Activated T-cell treated with anti-CD3 and anti-CD28 coated beads, Interleukin-2, amount 50 U/mL, for 4 hours (primary cell): ENCODE measurements at regions not wholly inside any gene's neighbourhood (a gene's known extent, or its start where the extent isn't known, plus 50 kb on each side); places are given as distances from the start of the nearest gene placed in this dataset.

Experiments used
- ATAC-seq, 2 donors: fragments of 200-7000 bp; cut with Tn5 transposase; one replicate each; pipeline ENCODE4 v1.10.0; 2021
- DNase-seq: peaks from one replicate; pipeline ENCODE4 v3.0.0-alpha.2; 2020
- H3K27me3 Mint-ChIP-seq: one replicate; pipeline ENCODE4 v1.8.0; 2021; ENCODE audit warnings: low read depth, mixed read lengths
- H3K36me3 Mint-ChIP-seq: one replicate; pipeline ENCODE4 v1.8.0; 2022; ENCODE audit warnings: mixed read lengths; ENCODE audit not compliant: insufficient read depth
- H3K4me1 Mint-ChIP-seq: one replicate; pipeline ENCODE4 v1.8.0; 2021; ENCODE audit warnings: low read depth, mixed read lengths
- H3K4me3 Mint-ChIP-seq: one replicate; pipeline ENCODE4 v1.8.0; 2021; ENCODE audit warnings: mild to moderate bottlenecking, moderate library complexity, mixed read lengths
- H3K9me3 Mint-ChIP-seq: one replicate; pipeline ENCODE4 v1.8.0; 2021; ENCODE audit warnings: mixed read lengths

DNA sequence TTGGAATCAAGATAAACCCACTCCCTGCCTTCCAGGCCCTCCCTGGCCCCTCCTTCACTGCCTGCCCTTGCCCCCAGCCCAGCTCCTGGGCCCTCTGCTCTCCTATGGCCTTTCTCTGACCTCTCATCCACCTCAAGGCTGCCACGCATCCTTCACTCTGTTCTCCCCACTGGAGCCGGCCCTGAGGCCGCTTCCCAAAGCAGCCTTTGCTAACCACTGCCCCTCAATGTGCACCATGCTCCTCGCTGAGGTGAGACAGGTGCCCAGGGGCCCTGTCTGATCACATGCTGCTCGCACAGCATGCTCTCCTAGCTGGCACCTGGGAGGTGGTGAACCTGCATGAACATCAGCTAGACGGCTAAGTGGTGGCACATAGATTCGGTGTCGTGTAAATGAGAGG is 138.5 kb upstream of the RET start:
- Mint-ChIP-seq H3K4me3 (no peak overlapping the region), H3K27me3 (peaks cover 19% of the 10 kb centered on the region), H3K9me3 (no peaks in the 10 kb centered on the region), H3K4me1 (peaks cover 6% of the 10 kb centered on the region), H3K36me3 (no peaks in the 10 kb centered on the region)
- ATAC-seq (no peak), DNase-seq (no peak)

DNA sequence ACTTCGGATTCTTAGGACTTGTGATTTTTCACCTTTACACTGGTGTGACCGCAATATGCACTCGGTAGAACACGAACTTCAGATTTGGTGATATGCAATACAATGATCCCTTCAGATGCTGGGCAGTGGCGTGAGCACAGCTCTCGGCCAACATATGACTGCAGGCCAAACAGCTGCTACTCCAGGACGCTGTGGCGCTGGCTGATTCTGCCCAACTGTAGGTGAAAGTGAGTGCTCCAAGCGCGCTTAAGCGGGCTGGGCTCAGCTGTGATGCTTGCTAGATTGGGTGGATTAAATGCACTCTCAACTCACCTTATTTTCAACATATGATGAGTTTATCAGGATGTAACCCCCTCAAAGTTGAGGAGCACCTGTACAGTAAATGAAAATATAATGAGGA is 137.6 kb upstream of the RET start:
- Mint-ChIP-seq H3K4me1 (peaks cover 3% of the 10 kb centered on the region), H3K27me3 (peaks cover 11% of the 10 kb centered on the region), H3K4me3 (no peak overlapping the region), H3K36me3 (no peaks in the 10 kb centered on the region), H3K9me3 (no peaks in the 10 kb centered on the region)
- DNase-seq (no peak), ATAC-seq (no peak)

DNA sequence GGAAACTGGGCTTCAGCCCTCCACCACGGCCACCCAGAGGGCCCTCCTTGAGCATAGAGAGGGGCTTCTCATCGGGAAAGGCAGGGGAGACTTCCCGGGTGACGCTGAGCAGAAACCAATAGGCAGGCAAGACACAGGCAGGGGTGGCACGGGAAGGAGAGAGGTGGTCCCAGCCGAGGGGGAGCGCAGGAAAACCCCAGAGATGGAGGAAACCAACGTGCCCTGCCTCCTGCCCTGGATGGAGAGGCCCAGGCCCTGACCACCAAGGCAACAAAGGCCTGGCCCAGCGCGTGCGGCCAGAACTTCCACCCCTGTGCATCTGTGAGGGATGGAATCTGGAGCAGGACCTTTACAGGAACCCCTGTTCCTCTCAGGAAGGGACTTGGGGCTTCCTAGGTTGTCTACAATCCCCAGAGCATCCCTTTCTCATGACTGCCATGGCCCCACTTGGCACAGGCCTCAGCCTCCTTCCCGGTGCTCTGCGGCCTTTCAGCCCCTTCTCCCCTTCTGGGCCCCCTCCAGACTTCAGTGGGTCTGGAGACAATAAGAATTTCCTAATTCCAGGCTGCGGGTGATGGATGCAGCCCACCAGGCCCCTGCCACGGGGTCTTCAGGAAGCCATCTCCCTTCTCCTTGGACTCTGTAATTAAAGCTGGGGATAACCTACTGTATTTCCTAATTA is 137.0 kb upstream of the RET start:
- H3K27me3 Mint-ChIP-seq, result peaks cover 6% of the 10 kb centered on the region
- no peaks in the 10 kb centered on the region for H3K9me3 Mint-ChIP-seq
- no peaks in the 10 kb centered on the region for H3K36me3 Mint-ChIP-seq
- no peak overlapping the region for H3K4me3 Mint-ChIP-seq
- ATAC-seq, result no peak
- H3K4me1 Mint-ChIP-seq, result no peaks in the 10 kb centered on the region
- DNase-seq, result no peak

DNA sequence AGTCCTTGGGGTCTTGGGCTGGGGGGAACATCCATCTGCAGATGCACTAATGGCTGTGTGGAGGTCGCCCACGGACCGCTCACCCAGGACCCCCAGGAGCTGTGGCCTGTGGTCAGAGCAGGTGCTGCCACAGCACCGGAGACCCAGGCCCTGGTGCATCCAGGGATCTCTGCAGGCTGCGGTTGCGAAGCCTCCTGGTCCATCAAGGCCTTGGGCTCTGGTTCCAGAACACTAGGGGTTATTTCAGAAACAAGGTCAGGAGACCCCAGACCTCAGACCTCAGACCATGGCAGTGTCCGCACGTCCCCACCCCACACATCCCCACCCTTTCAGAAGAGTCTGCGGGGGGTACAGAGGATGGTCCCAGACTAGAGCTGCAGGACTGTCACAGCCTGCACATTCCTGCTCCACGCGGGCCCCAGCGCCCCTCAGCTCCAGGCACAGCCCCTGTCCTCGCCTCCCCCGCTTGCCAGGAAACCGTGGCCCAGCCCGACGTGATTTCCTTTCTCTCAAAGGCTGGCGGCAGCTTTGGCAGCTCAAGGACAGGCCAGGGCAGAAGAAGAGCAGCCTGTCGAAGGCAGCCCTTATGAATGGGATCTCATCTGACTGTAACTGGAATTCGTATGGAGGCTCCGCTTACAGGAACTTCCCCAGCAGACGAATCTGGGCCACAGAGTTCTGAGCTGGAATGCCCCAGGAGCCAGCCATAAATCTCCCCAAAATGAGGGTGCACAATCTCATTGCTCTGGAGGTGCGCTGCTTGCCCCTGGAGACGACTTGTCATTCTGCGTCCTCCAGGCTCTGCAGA is 136.2 kb upstream of the RET start:
- no peaks in the 10 kb centered on the region for H3K4me1 Mint-ChIP-seq
- DNase-seq (no peak), ATAC-seq (no peak)
- no peak overlapping the region for H3K4me3 Mint-ChIP-seq
- H3K27me3 Mint-ChIP-seq, result peaks cover 6% of the 10 kb centered on the region
- no peaks in the 10 kb centered on the region for H3K9me3 Mint-ChIP-seq
- H3K36me3 Mint-ChIP-seq, result no peaks in the 10 kb centered on the region

DNA sequence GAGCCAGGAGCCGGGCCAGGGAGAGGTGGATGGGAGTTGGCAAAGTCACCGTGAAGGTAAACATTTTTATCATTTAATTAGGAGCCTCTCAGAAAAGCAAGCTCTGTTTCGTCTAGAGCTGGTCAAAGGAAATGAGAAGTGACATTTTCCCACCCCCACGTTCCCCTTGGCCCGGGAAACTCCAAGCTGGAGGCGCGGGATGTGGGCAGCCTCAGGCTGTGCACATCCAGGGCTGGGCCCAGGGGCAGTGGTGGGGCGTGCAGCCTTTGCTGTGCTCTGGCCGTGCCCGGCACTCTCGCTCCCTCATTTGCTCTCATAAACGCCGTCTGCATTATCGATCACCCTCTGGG is 135.6 kb upstream of the RET start:
- DNase-seq (no peak), ATAC-seq (no peak)
- no peaks in the 10 kb centered on the region for H3K36me3 Mint-ChIP-seq

DNA sequence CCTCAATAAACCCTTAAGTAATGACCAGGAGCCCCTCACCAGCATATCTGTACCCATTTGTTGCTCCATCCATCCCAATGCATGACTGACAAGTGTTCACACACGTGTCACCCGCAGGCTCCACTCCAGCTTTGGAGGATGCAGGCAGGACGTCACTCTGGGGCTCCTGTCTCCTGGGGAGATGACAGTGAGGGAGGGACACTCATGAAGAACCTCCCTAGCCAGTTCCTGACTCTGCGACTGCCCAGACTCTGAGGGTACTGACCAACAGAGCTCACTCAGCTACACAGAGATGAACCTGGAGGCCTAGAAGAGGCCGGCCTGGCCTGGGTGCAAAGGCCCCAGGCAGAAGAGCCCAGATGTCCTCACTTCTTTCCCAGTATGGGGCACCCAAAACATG is 135.1 kb upstream of the RET start:
- H3K27me3 Mint-ChIP-seq, result no peaks in the 10 kb centered on the region

More for the DNA sequence above, 135.6 kb upstream of the RET start:
- Mint-ChIP-seq H3K4me3 (no peak overlapping the region), H3K9me3 (no peaks in the 10 kb centered on the region), H3K27me3 (peaks cover 4% of the 10 kb centered on the region), H3K4me1 (no peaks in the 10 kb centered on the region)

DNA sequence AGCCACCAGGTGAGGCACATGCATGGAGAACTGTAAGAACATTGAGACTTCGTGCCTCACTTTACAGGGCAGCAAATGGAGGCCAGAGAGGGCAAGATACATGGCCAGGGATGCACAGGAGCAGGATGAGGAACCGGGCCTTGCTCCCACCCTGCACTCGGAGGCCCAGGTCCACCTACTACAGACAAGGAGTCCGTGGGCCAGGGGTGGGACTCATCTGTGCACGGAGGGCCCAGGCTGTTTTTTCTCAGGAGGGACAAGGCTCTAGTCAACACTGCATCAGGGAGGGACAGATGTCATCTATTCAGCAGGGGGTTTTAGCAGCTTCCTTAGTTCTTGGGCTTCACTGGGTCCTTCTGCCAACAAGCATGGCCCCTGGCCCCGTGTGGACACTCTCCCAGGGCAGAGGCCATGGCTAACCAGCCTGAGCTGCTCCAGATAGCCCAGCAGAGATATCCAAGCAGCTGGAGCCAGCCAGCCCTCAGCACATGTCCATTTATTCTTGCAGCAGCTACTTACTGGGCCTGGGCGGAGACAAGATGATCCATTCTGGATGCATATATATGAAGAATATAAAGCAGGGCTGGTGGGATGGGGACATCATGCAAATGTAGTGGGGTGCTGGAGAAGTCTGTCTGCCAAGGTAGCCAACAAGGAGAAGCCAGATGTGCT is 134.5 kb upstream of the RET start:
- Mint-ChIP-seq H3K4me3 (no peak overlapping the region), H3K9me3 (no peaks in the 10 kb centered on the region), H3K27me3 (no peaks in the 10 kb centered on the region), H3K36me3 (no peaks in the 10 kb centered on the region), H3K4me1 (no peaks in the 10 kb centered on the region)
- no peak for DNase-seq
- ATAC-seq, result no peak

More for the DNA sequence above, 135.1 kb upstream of the RET start:
- Mint-ChIP-seq H3K36me3 (no peaks in the 10 kb centered on the region), H3K4me3 (no peak overlapping the region), H3K4me1 (no peaks in the 10 kb centered on the region), H3K9me3 (no peaks in the 10 kb centered on the region)
- no peak for DNase-seq
- no peak for ATAC-seq

DNA sequence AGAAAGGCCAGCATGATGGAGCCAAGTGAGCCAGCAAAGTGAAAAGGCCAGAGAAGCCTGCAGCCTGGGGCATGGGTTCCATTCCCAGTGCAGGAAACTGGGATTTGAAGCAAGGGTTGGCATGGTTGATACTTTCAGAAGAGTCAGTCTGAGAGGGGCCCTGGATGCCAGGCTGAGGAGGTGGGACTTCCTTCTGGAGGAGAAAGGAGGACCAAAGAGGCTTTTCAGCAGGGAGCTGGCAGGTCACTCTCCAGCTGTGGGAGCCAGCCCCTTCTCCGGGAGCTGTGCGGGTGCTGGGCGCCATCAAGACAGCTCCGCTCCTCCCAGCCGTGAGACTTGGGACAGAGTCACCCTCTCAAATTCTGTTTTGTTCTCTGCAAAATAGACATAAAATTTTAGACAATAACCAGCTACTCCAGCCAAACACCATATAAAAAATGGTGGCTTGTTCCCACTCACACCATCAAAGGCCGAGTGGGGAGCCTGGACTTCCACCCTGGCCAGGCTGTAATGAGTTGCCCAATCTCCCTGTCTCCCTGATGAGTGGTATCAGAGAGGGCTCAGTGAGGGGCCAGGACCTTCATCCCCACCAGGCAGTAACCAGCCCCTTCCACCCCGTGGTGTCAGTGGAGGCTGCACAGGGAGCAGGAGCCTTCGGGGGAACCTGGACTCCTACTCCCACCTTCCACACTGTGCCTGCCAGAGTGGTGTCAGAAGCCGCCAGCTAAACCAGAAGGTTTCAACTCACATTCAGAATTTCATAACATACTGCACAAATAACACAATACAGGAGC is 133.6 kb upstream of the RET start:
- no peaks in the 10 kb centered on the region for H3K9me3 Mint-ChIP-seq
- H3K4me1 Mint-ChIP-seq, result no peaks in the 10 kb centered on the region
- DNase-seq, result no peak
- no peaks in the 10 kb centered on the region for H3K36me3 Mint-ChIP-seq
- H3K27me3 Mint-ChIP-seq, result no peaks in the 10 kb centered on the region
- H3K4me3 Mint-ChIP-seq, result no peak overlapping the region
- ATAC-seq, result no peak

DNA sequence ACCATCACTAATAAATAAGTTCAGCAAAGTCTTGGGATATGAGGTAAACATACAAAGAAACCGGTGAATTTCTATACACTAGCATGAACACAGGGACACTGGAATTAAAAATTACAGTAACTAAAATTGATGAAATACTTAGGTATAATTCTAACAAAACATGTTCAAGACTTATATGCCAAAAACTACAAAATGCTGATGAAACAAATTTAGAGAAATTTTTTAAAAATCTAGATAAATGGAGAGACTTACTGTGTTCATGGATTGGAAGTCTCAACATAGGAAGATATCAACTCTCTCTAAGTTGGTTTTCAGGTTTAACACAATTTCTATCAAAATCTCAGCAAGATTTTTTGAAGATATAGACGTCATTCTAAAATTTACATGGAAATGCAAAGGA is 128.8 kb upstream of the RET start:
- H3K4me3 Mint-ChIP-seq, result no peak overlapping the region
- H3K27me3 Mint-ChIP-seq, result peaks cover 7% of the 10 kb centered on the region
- DNase-seq (no peak), ATAC-seq (no peak)
- no peaks in the 10 kb centered on the region for H3K36me3 Mint-ChIP-seq
- H3K9me3 Mint-ChIP-seq, result no peaks in the 10 kb centered on the region
- no peaks in the 10 kb centered on the region for H3K4me1 Mint-ChIP-seq

DNA sequence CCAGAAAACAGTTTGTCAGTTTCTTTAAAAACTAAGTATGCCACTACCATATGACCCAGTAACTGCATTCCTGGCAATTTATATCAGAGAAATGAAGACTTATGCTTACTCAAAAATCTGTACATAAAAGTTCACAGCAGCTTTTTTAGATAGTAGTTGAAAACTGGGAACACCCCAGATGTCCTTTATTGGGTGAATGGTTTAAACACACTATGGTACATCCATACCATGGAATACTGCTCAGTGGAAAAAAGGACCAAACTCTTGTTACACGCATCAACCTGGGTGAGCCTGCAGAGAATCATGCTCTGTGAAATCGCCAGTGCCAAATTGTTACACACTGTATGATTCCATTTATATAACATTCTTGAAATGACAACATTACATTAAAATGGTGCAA is 127.6 kb upstream of the RET start:
- peaks cover 7% of the 10 kb centered on the region for H3K27me3 Mint-ChIP-seq
- no peak for DNase-seq
- ATAC-seq, result no peak
- H3K4me1 Mint-ChIP-seq, result no peaks in the 10 kb centered on the region
- no peak overlapping the region for H3K4me3 Mint-ChIP-seq
- H3K36me3 Mint-ChIP-seq, result no peaks in the 10 kb centered on the region
- no peaks in the 10 kb centered on the region for H3K9me3 Mint-ChIP-seq

DNA sequence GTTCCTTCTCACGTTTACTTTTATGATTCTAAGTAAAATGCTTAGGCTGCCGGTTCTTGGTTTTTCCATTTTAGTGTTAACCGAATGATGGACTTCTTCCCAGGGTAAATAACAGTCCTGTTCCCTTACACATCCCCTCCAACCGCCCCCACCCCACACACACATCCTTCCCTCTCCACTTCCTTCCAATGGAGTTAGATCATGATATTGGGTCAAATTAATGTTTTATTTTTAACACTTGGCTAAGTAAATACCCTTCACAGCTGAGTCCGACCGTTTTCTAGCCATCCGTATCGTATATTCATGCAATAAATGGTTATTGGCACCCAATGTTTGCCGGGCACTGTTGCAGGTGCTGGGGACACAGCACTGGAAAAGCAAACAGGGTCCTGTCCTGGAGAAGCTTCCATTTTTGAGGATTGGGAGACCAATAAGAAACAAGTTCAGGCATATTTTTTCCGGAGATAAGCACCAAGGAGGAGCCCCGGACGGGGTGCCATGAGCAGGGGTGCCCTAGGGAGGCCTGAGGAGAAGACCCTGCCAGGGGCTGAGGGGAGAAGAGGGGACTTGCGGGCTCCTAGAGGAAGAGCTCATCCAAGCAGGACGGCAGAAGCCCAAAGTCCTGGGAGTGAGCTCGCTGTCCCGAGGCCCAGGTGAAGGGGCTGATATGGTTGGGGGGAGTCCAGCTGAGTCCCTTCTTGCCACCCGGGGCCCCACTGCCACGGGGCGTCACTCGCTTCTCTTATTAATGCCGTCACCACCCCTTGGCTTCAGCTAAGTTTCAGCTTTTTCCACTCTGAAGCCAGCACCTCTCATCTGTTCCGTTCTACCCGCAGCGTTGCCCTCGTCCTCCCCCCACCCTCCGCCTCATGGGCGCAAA is 126.0 kb upstream of the RET start:
- Mint-ChIP-seq H3K27me3 (peaks cover 7% of the 10 kb centered on the region), H3K9me3 (no peaks in the 10 kb centered on the region), H3K36me3 (no peaks in the 10 kb centered on the region), H3K4me1 (no peaks in the 10 kb centered on the region), H3K4me3 (no peak overlapping the region)
- ATAC-seq (no peak), DNase-seq (no peak)

DNA sequence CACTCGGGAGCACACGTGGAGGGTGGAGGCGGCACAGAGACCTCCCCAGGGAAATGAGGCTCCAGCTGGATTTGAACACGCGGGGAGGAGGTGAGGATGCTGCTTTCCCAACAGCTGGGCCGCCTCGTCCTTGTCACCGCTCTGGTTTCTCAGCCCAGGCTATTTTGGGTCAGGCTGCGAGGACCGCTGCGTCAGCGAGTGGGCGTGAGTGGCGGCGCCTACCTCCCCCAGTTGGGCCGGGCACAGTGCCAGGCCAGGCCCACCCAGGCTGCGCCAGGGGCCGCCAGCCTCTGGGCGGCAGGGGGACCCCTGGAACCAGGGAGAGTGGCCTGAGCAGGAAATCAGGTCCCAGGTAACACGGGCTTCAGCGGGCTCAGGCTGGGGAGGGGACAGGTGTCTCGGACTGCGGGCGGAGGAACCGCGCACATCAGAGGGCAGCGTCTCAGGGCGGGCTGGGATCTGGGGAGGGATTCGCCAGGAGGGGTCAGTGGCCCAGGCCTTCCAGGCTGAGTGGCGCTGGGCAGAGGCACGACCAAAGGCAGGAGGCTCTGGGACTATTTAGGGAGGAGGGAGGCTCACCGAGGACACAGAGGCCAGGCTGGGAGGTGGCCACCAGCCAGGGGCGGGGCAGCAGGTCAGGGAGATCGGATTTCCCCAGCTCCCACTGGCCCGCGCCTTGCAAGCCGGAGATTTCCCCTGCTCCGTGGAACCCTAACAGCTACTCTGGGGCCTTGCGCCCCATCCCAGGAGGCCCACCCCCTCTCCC is 125.2 kb upstream of the RET start:
- DNase-seq (no peak), ATAC-seq (no peak)
- Mint-ChIP-seq H3K36me3 (no peaks in the 10 kb centered on the region), H3K4me1 (no peaks in the 10 kb centered on the region), H3K9me3 (peaks cover 2% of the 10 kb centered on the region), H3K27me3 (peaks cover 7% of the 10 kb centered on the region), H3K4me3 (no peak overlapping the region)

DNA sequence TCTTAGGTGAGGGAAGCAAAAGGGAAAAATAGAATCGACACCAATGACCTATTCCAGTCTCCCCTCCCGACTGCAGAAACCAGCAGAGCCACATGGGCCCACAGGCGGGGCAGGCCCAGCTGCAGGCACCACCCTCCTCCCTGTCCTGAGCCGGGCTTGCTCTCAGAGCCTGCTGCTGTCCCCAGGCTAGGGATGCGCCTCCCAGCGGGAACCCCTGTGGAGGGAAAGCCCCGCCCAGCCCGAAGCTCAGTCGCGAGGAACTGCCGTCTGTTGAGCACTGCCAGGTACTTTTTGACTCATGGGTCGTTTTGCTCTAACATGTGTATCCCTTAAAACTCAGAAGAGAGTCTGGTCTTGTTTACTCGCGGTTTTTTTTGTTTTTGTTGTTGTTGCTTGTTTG is 124.5 kb upstream of the RET start:
- H3K27me3 Mint-ChIP-seq, result peaks cover 7% of the 10 kb centered on the region
- DNase-seq (no peak), ATAC-seq (no peak)

More for the DNA sequence above, 124.5 kb upstream of the RET start:
- Mint-ChIP-seq H3K9me3 (peaks cover 7% of the 10 kb centered on the region), H3K4me1 (no peaks in the 10 kb centered on the region), H3K36me3 (no peaks in the 10 kb centered on the region), H3K4me3 (no peak overlapping the region)
